SK-N-SH treated with all-trans-retinoic acid at 6 μM for 48 hours (cell line): ENCODE measurements at regions not wholly inside any gene's neighbourhood (a gene's known extent, or its start where the extent isn't known, plus 50 kb on each side); places are given as distances from the start of the nearest gene placed in this dataset.

ENCODE experiments used
- ESRRG ChIP-seq: fragments of 250-450 bp; sonication (Bioruptor Pico); IDR thresholded peaks from 2 replicates; pipeline ENCODE4 v1.6.1; 2021; ENCODE audit warnings: mild to moderate bottlenecking
- ISL1 ChIP-seq: fragments of 250-450 bp; sonication (Bioruptor Pico); IDR thresholded peaks from 2 replicates; pipeline ENCODE4 v2.1.2; 2022; ENCODE audit warnings: mild to moderate bottlenecking, moderate library complexity
- PATZ1 ChIP-seq: fragments of 250-450 bp; sonication (Bioruptor Pico); IDR thresholded peaks from 2 replicates; pipeline ENCODE4 v1.8.0; 2020; ENCODE audit warnings: mild to moderate bottlenecking, moderate library complexity, borderline replicate concordance
- ZFP3 ChIP-seq: fragments of 250-450 bp; sonication (Bioruptor Pico); IDR thresholded peaks from 2 replicates; pipeline ENCODE4 v1.5.0; 2020; ENCODE audit warnings: mild to moderate bottlenecking, moderate library complexity
- ZFP30 ChIP-seq: fragments of 450-650 bp; formaldehyde crosslinking; IDR thresholded peaks from 2 replicates; pipeline ENCODE4 v1.5.0; 2022; ENCODE audit warnings: mild to moderate bottlenecking, moderate library complexity

- TF ChIP-seq ZFP3 (no peak), ISL1 (CRISPR knock-in tag) (no peak), ESRRG (no peak), PATZ1 (CRISPR knock-in tag) (no peak), ZFP30 (no peak)
Observed at GRCh38 chr4:157600583-157600982, 380.1 kb downstream of the GRIA2 start.
